ENCODE measurements at regions not wholly inside any gene's neighbourhood (a gene's known extent, or its start where the extent isn't known, plus 50 kb on each side); places are given as distances from the start of the nearest gene placed in this dataset.

DNA sequence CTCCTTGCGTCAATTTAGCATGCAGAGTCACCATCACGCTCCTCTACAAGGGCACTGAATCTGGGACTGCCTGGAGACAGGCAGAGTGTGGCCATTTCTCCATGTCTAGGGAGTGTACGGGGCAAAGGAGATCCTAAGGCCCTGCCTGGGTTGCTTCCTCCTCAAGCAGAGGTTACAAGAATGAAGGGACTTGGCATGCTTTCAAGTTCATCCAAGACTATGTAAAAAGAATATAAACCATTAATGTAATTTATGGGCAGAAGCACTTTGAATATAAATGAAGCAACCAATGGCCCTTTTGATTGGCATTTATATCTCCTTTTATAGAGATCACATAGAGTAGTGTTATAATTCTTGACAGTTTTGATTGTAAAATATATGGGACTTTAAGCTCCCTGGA lies 137.5 kb downstream of the BTBD3 start:
- TF ChIP-seq ZNF384 (IDR thresholded peaks at IDR 0.05) (no peak), ARNT (IDR thresholded peaks at IDR 0.05) (no peak), TARDBP (IDR thresholded peaks at IDR 0.05) (no peak), FOXM1 (IDR thresholded peaks at IDR 0.05; ENCODE audit: borderline replicate concordance) (no peak), BHLHE40 (IDR thresholded peaks at IDR 0.05; ENCODE audit: borderline replicate concordance) (no peak), FOXA1 (IDR thresholded peaks at IDR 0.05) (no peak), HDGF (IDR thresholded peaks at IDR 0.05; ENCODE audit: borderline replicate concordance) (no peak), SUZ12 (IDR thresholded peaks at IDR 0.05) (no peak), LEF1 (IDR thresholded peaks at IDR 0.05; ENCODE audit: borderline replicate concordance) (no peak), ELF4 (IDR thresholded peaks at IDR 0.05) (no peak), SP1 (IDR thresholded peaks at IDR 0.05) (no peak), NFRKB (IDR thresholded peaks at IDR 0.05) (no peak)
- TF ChIP-seq, protein P1, sequence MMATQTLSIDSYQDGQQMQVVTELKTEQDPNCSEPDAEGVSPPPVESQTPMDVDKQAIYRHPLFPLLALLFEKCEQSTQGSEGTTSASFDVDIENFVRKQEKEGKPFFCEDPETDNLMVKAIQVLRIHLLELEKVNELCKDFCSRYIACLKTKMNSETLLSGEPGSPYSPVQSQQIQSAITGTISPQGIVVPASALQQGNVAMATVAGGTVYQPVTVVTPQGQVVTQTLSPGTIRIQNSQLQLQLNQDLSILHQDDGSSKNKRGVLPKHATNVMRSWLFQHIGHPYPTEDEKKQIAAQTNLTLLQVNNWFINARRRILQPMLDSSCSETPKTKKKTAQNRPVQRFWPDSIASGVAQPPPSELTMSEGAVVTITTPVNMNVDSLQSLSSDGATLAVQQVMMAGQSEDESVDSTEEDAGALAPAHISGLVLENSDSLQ (IDR thresholded peaks at IDR 0.05): no peak

Data from HEK293T (cell line).